Germinal center (tissue), 1 donor: ENCODE measurements at regions not wholly inside any gene's neighbourhood (a gene's known extent, or its start where the extent isn't known, plus 50 kb on each side); places are given as distances from the start of the nearest gene placed in this dataset.

Source experiments
- DNase-seq: peaks from one replicate; pipeline ENCODE4 v3.0.0; 2012; ENCODE audit warnings: mixed read lengths, low spot score

DNA sequence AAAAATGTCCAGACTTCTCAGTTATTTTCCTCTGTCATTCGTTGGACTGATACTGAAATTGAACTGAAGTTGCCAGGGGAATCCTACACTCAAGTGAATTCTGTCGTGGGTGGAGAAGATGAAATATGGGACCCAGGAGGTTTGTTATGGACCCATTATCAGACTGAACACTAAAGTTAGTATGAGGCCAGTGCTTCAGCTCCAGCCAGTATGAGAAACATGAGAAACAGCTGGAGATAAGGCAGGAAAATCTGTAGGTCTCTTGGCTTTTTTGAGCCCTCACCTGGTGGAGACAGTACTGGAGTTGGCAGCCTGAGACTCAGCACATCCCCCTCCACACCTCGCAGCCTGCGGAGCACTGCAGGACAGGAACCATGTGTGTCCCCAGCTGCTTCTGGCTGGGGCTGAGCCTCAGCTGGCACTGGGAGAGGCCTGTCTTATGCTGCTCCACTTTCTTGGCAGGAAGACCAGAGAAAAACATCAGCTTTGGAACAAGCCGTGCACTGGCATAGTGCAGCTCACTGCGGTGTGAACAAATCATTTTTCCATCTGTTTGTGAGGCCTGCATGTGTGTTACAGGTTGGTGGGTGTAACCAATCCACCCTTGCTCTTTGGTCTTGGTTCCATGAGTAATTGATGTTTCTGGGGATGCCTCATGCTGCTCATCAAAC is 641.0 kb downstream of the FGF9 start:
- no peak for DNase-seq

DNA sequence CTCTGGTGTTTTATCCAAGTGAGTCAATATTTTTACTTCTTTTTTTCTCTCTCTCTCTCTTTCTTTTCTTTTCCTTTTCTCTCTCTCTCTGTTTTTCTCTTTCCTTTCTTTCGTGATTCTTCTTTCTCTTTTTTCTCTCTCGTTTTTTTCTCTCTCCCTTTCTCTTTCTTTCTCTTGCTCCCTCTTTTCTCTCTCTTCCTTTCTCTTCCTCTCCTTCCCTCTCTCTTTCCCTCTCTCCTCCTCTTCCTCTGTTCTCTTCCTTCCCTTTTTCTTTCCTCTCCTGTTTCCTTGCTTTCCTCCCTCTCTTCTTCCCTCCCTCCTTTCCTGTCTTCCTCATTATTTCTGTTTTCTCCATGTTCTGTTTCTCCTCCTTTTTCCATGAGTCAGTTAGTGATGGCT is 641.5 kb downstream of the FGF9 start:
- DNase-seq, result no peak

- no peak for DNase-seq
Observed at GRCh38 chr13:22316494-22317025, 645.7 kb downstream of the FGF9 start.

DNA sequence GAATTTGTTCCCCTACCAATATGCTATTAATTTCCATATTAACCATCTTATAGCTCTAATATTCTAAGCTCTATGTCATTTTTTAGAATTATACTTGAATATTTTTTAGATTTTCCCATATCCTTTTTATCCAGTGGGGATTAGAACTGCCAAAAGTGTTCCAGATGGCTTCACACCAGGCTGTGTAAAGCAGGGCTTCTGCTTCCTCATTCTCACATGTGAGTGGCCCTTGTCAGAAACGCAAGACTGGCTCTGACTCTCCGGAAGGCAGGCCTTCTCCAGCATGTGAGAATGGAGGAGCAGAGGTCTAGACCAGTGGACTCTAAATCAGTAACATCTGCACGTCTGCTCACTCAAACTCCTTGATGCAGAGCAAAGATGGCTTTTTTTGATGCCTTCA is 650.1 kb downstream of the FGF9 start:
- DNase-seq, result no peak

DNA sequence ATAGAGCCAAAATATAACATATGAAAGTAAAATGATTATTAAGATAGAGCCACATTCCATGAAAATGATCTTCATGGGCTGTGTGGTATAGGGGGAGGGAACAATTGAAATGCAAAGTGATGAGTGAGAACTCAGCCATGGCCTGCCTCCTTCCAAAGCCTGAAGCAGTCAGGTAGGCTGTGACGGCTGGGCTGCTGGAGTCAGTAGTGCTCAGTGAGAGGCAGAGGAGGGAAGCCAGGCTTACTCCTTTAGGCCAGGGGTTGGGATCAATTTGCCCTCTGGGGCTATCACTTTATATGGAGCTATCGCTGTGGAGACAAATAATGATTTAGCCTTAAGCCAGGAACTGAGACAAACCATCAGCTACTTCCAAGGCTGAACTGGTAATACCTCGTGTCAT is 654.9 kb downstream of the FGF9 start:
- no peak for DNase-seq

- DNase-seq, result no peak
Observed at GRCh38 chr13:22332416-22332815, 661.5 kb downstream of the FGF9 start.

GRCh38 chr13:22336460-22336859 is 665.6 kb downstream of the FGF9 start:
- no peak for DNase-seq

DNA sequence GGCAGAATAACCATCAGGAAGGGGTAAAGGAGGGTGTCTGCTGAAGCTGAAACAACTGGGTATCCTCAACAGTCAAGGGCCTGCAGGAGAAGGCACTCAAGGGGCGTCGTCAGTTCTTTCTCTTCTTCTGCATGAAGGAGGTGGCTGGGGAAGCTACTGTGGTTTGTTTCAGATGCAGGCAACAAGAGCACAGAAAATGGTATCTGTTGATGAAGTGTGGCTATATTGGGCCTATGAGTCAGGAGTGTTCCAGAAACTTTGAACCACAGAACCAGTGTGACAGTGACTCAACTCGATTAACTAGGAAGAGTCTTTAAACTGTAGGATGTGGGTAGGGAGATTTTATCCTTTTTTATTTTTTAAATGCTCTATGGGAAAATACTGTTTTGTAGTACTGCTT is 686.3 kb downstream of the FGF9 start:
- no peak for DNase-seq

DNA sequence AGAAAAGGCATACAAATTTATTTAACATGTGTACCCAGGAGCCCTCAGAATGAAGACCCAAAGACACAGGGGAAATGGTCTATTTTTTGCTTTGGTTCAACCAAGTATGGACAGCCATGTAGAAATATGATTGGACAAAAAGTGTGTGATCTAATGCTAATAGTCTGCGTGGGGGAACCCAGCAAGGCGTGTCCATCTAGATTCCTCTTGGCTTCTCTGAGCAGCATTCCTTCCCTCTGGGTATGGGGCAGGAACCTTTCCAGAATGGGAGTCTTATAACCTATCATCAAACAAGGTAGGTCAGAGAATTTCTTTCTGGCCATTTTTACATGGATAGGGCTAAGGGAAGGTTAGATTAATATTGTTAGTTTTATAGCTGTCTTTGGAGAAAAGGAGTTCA is 698.2 kb downstream of the FGF9 start:
- DNase-seq, result no peak

DNA sequence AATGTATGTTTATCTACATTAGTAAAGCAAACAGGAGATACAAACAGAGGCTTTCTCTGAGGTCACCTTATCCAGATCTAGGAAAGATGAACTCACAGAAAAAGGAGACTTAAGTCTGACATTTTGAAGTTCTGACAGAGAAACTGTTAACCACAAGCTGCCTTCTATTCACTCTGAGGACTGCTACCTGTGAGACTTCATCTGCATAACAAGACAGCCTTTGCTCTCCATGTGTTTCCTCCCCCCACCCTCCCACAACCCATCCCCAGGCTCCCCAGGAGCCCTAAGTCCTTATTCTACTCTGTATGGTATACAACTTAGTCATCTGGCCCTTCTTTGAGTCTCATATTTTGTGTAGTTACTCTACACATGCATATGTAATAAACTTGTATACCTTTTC is 699.0 kb downstream of the FGF9 start:
- DNase-seq, result no peak

- no peak for DNase-seq
Observed at GRCh38 chr13:22372261-22372660, 701.4 kb downstream of the FGF9 start.

DNA sequence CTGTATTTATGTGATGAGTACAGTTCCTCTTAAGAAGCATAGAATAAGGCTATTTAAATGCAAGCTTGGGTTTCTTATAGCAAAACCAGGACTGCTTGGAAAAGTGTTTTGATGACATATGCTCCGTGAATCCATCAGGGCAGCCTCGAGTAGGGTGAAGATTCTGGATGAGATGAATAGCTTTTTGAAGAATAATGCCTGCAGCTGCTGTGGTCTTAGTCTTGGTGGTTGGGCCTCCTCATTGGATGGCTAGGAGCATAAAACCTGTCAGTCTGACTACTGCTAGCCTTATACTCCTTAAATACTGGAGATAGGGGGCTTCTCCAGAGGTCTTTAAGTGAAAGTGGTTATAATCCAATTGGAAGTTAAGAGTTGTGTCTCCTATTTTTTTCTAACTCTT is 704.3 kb downstream of the FGF9 start:
- DNase-seq, result no peak

- no peak for DNase-seq
Observed at GRCh38 chr13:22387899-22388298, 717.0 kb downstream of the FGF9 start.

GRCh38 chr13:22399801-22400420 is 729.0 kb downstream of the FGF9 start:
- DNase-seq, result no peak

- no peak for DNase-seq
Observed at GRCh38 chr13:22402682-22403081, 731.8 kb downstream of the FGF9 start.

GRCh38 chr13:22403144-22403543 is 732.3 kb downstream of the FGF9 start:
- DNase-seq, result no peak

DNA sequence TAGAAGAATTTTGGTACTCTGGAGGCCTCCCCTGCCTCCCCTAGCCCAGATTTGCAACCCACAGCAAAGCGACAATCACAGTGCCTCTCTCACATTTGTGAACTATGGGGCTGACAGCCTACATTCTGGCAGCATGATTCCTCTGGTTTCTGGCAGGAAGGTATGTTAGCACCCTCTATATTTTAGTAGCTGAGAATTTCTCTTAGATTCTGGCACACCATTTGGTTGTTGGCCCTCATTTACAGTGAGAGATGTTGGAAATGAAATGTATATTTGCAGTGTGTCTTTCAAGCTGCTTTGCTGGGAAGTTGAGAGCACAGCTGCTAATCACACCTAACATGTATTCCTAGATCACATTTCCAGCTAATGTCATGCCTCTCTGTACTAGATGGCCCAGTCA is 735.0 kb downstream of the FGF9 start:
- no peak for DNase-seq

DNA sequence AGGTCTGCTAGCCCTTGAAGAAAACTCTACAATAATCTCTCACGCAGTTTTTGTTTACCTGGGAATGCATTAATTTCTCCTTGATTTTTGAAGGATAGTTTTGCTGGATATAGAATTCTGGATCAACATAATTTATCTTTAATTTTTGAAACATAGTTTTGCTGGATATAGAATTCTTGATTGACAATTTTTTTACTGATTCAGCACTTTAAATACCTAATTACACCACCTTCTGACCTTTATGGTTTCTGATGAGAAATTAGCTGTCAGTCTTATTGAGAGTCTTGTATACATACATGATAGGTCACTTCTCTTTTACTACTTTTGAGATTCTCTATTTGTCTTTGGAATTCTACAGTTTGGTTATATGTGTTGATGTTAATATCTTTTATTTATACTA is 741.6 kb downstream of the FGF9 start:
- no peak for DNase-seq

GRCh38 chr13:22422023-22422422 is 751.1 kb downstream of the FGF9 start:
- no peak for DNase-seq

DNA sequence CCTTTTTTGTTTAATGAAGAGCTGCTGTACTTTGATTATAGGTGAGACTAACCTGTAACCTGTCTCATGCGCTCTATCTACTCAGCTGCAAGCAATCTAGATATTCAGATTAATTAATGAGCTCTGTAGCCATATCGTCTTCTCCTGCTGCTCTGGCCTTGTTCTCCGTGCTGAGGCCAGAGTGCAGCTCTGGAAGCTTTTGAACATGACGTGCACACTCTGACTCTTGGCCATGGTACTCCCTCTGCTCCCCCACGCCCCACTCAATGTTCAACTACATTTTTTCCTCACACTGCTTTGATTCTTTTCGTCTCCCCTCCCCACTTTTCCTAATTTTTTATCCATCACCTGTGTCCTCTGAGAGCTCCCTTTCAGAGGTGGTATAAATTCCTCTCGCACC is 751.8 kb downstream of the FGF9 start:
- no peak for DNase-seq

DNA sequence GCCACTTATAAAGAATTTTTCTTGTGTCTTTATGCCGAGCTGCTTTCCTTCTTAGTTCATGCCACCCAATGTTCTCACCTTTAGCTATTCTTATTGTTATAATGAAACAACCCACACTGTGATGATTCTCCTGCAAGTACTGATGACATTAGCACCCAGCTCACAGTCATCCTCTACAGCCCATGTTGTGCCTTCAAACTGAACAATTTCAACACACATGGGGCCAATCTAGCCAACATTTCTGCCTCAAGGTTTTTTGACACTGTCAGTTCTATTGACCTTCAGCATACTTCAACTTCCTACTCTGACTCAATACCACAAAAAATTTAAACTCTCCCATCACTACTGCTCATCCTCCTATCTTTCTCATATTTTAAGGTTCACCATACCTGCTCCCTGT is 752.4 kb downstream of the FGF9 start:
- DNase-seq, result no peak

- no peak for DNase-seq
Observed at GRCh38 chr13:22425087-22425486, 754.2 kb downstream of the FGF9 start.

- no peak for DNase-seq
Observed at GRCh38 chr13:22427066-22427465, 753.7 kb upstream of the SGCG start.

GRCh38 chr13:22427783-22428182 is 753.0 kb upstream of the SGCG start:
- no peak for DNase-seq
